Memory B cell (primary cell): ENCODE measurements at regions not wholly inside any gene's neighbourhood (a gene's known extent, or its start where the extent isn't known, plus 50 kb on each side); places are given as distances from the start of the nearest gene placed in this dataset.

ENCODE experiments used
- ATAC-seq: fragments of 150-1000 bp; cut with Tn5 transposase; 2 replicates; pipeline ENCODE4 v1.10.0; 2021; ENCODE audit warnings: low read depth, mild to moderate bottlenecking, moderate library complexity
- DNase-seq, 2 donors: peaks; one replicate each; pipeline ENCODE4 v3.0.0; 2022; ENCODE audit warnings: low spot score in 2 of 2
- H3K27ac Mint-ChIP-seq: one replicate; pipeline ENCODE4 v1.8.0; 2022; ENCODE audit warnings: mild to moderate bottlenecking, moderate library complexity, mixed read lengths
- H3K27me3 Mint-ChIP-seq: one replicate; pipeline ENCODE4 v1.8.0; 2022; ENCODE audit warnings: mixed read lengths
- H3K36me3 Mint-ChIP-seq: one replicate; pipeline ENCODE4 v1.8.0; 2022; ENCODE audit warnings: mild to moderate bottlenecking, mixed read lengths
- H3K4me1 Mint-ChIP-seq: one replicate; pipeline ENCODE4 v1.8.0; 2022; ENCODE audit warnings: mixed read lengths
- H3K4me3 Mint-ChIP-seq: one replicate; pipeline ENCODE4 v1.8.0; 2022; ENCODE audit warnings: mild to moderate bottlenecking, moderate library complexity, mixed read lengths
- H3K9me3 Mint-ChIP-seq: one replicate; pipeline ENCODE4 v1.8.0; 2022; ENCODE audit warnings: mixed read lengths

- Mint-ChIP-seq H3K4me3 (no peak overlapping the region), H3K36me3 (no peaks in the 10 kb centered on the region), H3K9me3 (peaks cover 3% of the 10 kb centered on the region), H3K27me3 (no peaks in the 10 kb centered on the region), H3K27ac (no peak overlapping the region), H3K4me1 (no peaks in the 10 kb centered on the region)
- DNase-seq: no peak
- ATAC-seq: no peak
Observed at GRCh38 chr10:129004398-129004797, 462.6 kb upstream of the MGMT start.

- Mint-ChIP-seq H3K9me3 (peaks cover 4% of the 10 kb centered on the region), H3K4me3 (no peak overlapping the region), H3K27me3 (no peaks in the 10 kb centered on the region), H3K36me3 (no peaks in the 10 kb centered on the region), H3K4me1 (no peaks in the 10 kb centered on the region), H3K27ac (no peak overlapping the region)
- ATAC-seq (no peak), DNase-seq (no peak)
Observed at GRCh38 chr10:129005080-129005479, 462.0 kb upstream of the MGMT start.

- Mint-ChIP-seq H3K27me3 (no peaks in the 10 kb centered on the region), H3K9me3 (peaks cover 4% of the 10 kb centered on the region), H3K27ac (no peak overlapping the region), H3K36me3 (no peaks in the 10 kb centered on the region), H3K4me1 (no peaks in the 10 kb centered on the region), H3K4me3 (no peak overlapping the region)
- no peak for DNase-seq
- no peak for ATAC-seq
Observed at GRCh38 chr10:129005804-129006203, 461.2 kb upstream of the MGMT start.

- DNase-seq (no peak), ATAC-seq (no peak)
- Mint-ChIP-seq H3K27ac (no peak overlapping the region), H3K36me3 (no peaks in the 10 kb centered on the region), H3K4me3 (no peak overlapping the region), H3K9me3 (no peaks in the 10 kb centered on the region), H3K4me1 (no peaks in the 10 kb centered on the region), H3K27me3 (no peaks in the 10 kb centered on the region)
Observed at GRCh38 chr10:129018511-129018910, 448.5 kb upstream of the MGMT start.

GRCh38 chr10:129020651-129021330 is 446.2 kb upstream of the MGMT start:
- DNase-seq (no peak), ATAC-seq (no peak)
- H3K4me1 Mint-ChIP-seq: no peaks in the 10 kb centered on the region
- no peak overlapping the region for H3K4me3 Mint-ChIP-seq
- no peaks in the 10 kb centered on the region for H3K27me3 Mint-ChIP-seq
- no peak overlapping the region for H3K27ac Mint-ChIP-seq
- H3K36me3 Mint-ChIP-seq: no peaks in the 10 kb centered on the region
- no peaks in the 10 kb centered on the region for H3K9me3 Mint-ChIP-seq

GRCh38 chr10:129021594-129022304 is 445.3 kb upstream of the MGMT start:
- no peak overlapping the region for H3K4me3 Mint-ChIP-seq
- ATAC-seq (no peak), DNase-seq (no peak)
- no peaks in the 10 kb centered on the region for H3K4me1 Mint-ChIP-seq
- H3K36me3 Mint-ChIP-seq: no peaks in the 10 kb centered on the region
- no peaks in the 10 kb centered on the region for H3K9me3 Mint-ChIP-seq
- H3K27ac Mint-ChIP-seq: no peak overlapping the region
- no peaks in the 10 kb centered on the region for H3K27me3 Mint-ChIP-seq

GRCh38 chr10:129023082-129023481 is 444.0 kb upstream of the MGMT start:
- Mint-ChIP-seq H3K36me3 (no peaks in the 10 kb centered on the region), H3K27ac (no peak overlapping the region), H3K4me3 (no peak overlapping the region), H3K27me3 (no peaks in the 10 kb centered on the region), H3K4me1 (no peaks in the 10 kb centered on the region), H3K9me3 (no peaks in the 10 kb centered on the region)
- ATAC-seq (no peak), DNase-seq (no peak)

GRCh38 chr10:129024046-129024445 is 443.0 kb upstream of the MGMT start:
- H3K4me1 Mint-ChIP-seq: no peaks in the 10 kb centered on the region
- H3K4me3 Mint-ChIP-seq: no peak overlapping the region
- no peaks in the 10 kb centered on the region for H3K27me3 Mint-ChIP-seq
- ATAC-seq (no peak), DNase-seq (no peak)
- H3K36me3 Mint-ChIP-seq: no peaks in the 10 kb centered on the region
- no peaks in the 10 kb centered on the region for H3K9me3 Mint-ChIP-seq
- H3K27ac Mint-ChIP-seq: no peak overlapping the region

- H3K36me3 Mint-ChIP-seq: no peaks in the 10 kb centered on the region
- DNase-seq (no peak), ATAC-seq (no peak)
- no peak overlapping the region for H3K27ac Mint-ChIP-seq
- H3K9me3 Mint-ChIP-seq: no peaks in the 10 kb centered on the region
- H3K4me1 Mint-ChIP-seq: no peaks in the 10 kb centered on the region
- peaks cover 2% of the 10 kb centered on the region for H3K27me3 Mint-ChIP-seq
- H3K4me3 Mint-ChIP-seq: no peak overlapping the region
Observed at GRCh38 chr10:129025787-129026186, 441.3 kb upstream of the MGMT start.

- DNase-seq (no peak), ATAC-seq (no peak)
- H3K9me3 Mint-ChIP-seq: no peaks in the 10 kb centered on the region
- H3K27ac Mint-ChIP-seq: no peak overlapping the region
- H3K27me3 Mint-ChIP-seq: peaks cover 2% of the 10 kb centered on the region
- no peaks in the 10 kb centered on the region for H3K36me3 Mint-ChIP-seq
- no peaks in the 10 kb centered on the region for H3K4me1 Mint-ChIP-seq
- H3K4me3 Mint-ChIP-seq: no peak overlapping the region
Observed at GRCh38 chr10:129027906-129028305, 439.1 kb upstream of the MGMT start.

GRCh38 chr10:129028451-129028850 is 438.6 kb upstream of the MGMT start:
- H3K9me3 Mint-ChIP-seq: no peaks in the 10 kb centered on the region
- peaks cover 2% of the 10 kb centered on the region for H3K27me3 Mint-ChIP-seq
- H3K36me3 Mint-ChIP-seq: no peaks in the 10 kb centered on the region
- H3K4me1 Mint-ChIP-seq: no peaks in the 10 kb centered on the region
- DNase-seq (no peak), ATAC-seq (no peak)
- no peak overlapping the region for H3K4me3 Mint-ChIP-seq
- H3K27ac Mint-ChIP-seq: no peak overlapping the region

- ATAC-seq (no peak), DNase-seq (no peak)
- Mint-ChIP-seq H3K4me3 (no peak overlapping the region), H3K27ac (no peak overlapping the region), H3K27me3 (peaks cover 4% of the 10 kb centered on the region), H3K9me3 (no peaks in the 10 kb centered on the region), H3K36me3 (no peaks in the 10 kb centered on the region), H3K4me1 (no peaks in the 10 kb centered on the region)
Observed at GRCh38 chr10:129029051-129029450, 438.0 kb upstream of the MGMT start.

GRCh38 chr10:129029851-129030602 is 437.0 kb upstream of the MGMT start:
- H3K4me1 Mint-ChIP-seq: no peaks in the 10 kb centered on the region
- no peak overlapping the region for H3K4me3 Mint-ChIP-seq
- no peak for DNase-seq
- H3K27me3 Mint-ChIP-seq: peaks cover 4% of the 10 kb centered on the region
- H3K27ac Mint-ChIP-seq: no peak overlapping the region
- H3K36me3 Mint-ChIP-seq: no peaks in the 10 kb centered on the region
- ATAC-seq: no peak
- H3K9me3 Mint-ChIP-seq: no peaks in the 10 kb centered on the region

- Mint-ChIP-seq H3K4me1 (no peaks in the 10 kb centered on the region), H3K27me3 (peaks cover 6% of the 10 kb centered on the region), H3K9me3 (no peaks in the 10 kb centered on the region), H3K27ac (no peak overlapping the region), H3K36me3 (no peaks in the 10 kb centered on the region), H3K4me3 (no peak overlapping the region)
- ATAC-seq: no peak
- no peak for DNase-seq
Observed at GRCh38 chr10:129030603-129030895, 436.5 kb upstream of the MGMT start.
